GM21825 (cell line): ENCODE measurements at regions not wholly inside any gene's neighbourhood (a gene's known extent, or its start where the extent isn't known, plus 50 kb on each side); places are given as distances from the start of the nearest gene placed in this dataset.

Source experiments
- ATAC-seq: cut with Tn5 transposase; IDR thresholded peaks from one replicate; pipeline ENCODE4 v1.9.1; 2021; ENCODE audit warnings: mild to moderate bottlenecking, moderate library complexity; ENCODE audit not compliant: unreplicated experiment

- no peak for ATAC-seq
Observed at GRCh38 chr20:57950764-57951485, 241.1 kb upstream of the PMEPA1 start.

GRCh38 chr20:57948180-57948955, 238.6 kb upstream of the PMEPA1 start:
- ATAC-seq = no peak

- no peak for ATAC-seq
Observed at GRCh38 chr20:57947421-57948179, 237.8 kb upstream of the PMEPA1 start.

- no peak for ATAC-seq
Observed at GRCh38 chr20:57946559-57947315, 236.9 kb upstream of the PMEPA1 start.

GRCh38 chr20:57944988-57945387, 235.2 kb upstream of the PMEPA1 start:
- no peak for ATAC-seq

DNA sequence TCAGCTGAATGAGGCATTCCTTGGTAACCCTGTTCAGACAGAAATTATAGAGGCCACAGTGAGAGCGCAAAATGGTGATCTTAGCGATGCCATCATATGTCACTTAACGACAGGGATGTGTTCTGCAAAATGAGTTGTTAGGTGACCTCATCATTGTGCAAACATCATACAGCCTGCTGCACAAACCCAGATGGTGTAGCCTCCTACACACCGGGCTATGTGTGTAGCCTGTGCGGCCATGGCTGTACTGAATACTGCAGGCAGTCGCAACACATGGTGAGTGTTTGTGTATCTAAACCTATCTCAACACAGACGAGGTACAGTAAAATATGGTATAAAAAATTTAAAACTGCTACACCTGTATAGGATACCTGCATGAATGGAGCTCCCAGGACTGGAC, 234.1 kb upstream of the PMEPA1 start:
- ATAC-seq = no peak

DNA sequence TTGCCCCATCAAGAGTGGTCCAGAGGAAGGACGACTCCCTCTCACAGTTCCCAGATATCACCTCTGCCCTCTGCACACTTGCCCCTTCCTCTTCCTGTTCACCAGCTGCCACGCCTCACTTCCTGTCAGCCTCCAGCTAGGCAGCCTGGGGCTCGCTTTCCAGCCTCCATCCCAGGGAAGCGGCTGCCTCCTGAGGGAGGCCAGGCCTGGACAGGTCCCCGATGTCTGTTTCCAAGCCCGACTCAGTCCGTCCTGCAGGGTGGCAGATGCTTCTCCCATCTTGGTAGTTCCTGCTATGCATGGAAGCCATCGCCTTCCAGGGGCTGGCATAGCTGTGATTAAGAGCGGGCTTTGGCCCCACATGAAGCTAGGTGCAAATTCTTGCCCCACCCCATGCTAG, 233.5 kb upstream of the PMEPA1 start:
- ATAC-seq = no peak

- ATAC-seq = no peak
Observed at GRCh38 chr20:57941604-57942381, 232.0 kb upstream of the PMEPA1 start.

- ATAC-seq = no peak
Observed at GRCh38 chr20:57940868-57941522, 231.2 kb upstream of the PMEPA1 start.

GRCh38 chr20:57940376-57940775, 230.6 kb upstream of the PMEPA1 start:
- ATAC-seq = no peak

- ATAC-seq = no peak
Observed at GRCh38 chr20:57939499-57939898, 229.7 kb upstream of the PMEPA1 start.

DNA sequence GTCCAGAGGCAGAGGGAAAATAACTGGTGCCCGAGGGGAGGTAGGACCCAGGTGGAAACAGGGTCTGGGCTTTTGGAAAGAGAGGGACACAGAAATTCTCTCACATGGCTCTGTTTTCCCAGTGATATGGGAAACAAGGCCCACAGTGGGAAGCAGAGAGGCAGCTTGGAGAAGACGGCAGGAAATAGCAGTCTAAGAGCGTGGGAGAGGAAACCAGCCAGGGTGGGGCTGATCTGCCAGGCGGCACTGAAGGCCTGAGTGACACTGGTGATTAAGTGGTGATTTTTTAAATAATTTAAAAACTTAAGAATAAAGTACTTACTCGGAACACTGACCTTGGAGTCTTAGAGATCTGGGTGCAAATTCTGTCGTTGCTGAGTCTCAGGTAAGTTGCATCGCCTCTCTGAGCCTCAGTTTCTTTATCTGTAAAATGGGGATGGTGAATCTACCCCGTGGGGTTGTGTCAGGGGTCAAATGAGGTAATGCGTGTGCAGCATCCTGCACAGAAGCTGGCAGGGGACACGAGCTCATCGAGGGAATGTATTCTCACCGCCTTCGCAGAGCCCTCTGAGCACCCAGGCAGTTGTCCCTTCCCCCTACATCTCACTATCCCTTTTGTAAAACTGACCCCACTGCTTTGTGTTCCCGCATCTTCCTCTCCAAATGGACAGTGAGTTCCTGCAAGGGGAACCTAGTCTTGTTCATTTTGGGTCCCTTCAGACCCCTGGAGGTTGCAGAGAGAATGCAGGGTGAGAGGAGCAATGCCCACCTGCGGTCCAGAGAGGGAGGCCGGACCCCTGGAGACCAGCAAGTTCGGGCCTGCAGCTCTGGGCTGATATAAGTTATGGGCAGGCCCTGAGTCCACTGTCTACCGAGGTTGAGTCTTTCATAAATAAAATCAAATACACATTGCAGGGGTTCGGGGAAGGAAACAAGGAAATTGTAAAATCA, 228.6 kb upstream of the PMEPA1 start:
- no peak for ATAC-seq

GRCh38 chr20:57936636-57937385, 227.0 kb upstream of the PMEPA1 start:
- ATAC-seq = no peak

- ATAC-seq = no peak
Observed at GRCh38 chr20:57934913-57935312, 225.1 kb upstream of the PMEPA1 start.

DNA sequence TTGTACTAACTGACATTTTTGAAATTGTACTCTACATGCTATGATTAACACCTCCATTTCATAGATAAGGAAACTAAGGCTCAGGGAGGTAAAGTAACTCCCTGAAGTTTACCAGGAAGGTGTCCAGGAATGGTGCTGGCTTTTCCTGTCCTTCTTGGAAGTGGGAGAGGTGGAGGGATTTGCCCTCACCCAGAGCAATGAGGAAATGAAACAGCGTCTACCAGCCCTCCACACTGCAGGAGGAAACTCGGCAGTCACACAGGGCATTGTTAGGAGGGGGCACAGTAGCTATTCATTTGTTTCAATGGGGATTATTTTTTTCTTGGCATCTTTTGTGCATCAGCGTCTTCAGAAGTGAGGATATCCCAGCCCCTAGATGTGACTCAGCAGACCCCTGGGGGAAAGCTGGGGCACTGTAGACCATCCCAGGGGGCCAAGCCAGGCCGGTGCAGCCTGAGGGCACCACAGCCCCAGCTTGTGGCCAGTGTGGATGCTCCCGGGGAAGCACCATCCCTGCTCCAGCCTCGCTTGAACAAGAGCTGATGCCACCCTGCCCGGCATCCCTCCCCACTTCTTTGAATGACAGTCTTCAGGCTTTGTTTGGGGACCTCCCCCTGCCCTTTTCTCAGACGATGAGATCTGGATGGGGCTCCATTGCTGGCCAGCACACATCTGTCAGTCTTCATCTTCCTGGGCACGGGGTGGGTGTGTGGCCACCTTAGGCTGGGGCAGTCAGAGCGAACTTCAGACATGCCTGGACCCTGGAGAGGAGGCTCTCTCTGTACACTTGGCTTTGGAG, 224.4 kb upstream of the PMEPA1 start:
- ATAC-seq = no peak

DNA sequence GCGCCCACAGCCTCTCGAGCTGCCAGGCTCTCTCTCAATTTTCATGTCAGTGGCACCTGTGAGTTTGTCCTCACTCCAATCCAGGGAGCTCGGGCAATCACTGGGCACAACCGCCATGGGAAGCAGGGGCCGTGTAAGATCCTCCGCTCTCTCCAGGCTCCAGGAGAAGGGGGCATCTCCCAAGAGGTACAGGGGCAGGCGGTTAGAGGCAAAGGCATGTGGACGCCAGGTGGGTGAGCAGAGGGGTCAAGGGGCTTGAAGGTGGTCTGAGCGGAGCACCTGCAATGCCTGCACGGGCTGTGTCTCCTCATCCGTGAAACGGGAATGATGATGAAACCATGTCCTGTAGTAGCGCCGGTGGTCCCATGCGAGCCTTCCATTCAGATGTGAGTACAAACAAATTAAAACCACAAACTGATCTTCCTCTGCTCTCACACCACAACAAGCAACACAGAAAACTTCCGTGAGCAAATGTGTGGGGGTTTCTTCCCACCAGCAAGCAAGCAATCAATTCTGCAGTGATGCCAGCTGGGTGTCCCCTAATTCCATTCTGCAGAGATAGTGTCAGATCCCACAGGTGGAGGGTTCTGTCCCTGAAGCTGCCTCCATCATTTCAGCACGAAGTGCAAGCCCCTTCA, 222.5 kb upstream of the PMEPA1 start:
- ATAC-seq = no peak

- ATAC-seq = no peak
Observed at GRCh38 chr20:57930351-57930750, 220.5 kb upstream of the PMEPA1 start.
